Common myeloid progenitor, CD34-positive (primary cell): ENCODE measurements at regions not wholly inside any gene's neighbourhood (a gene's known extent, or its start where the extent isn't known, plus 50 kb on each side); places are given as distances from the start of the nearest gene placed in this dataset.

ENCODE experiments used
- CTCF ChIA-PET: fragments of 350-600 bp; sonication (Branson Sonifier 250); formaldehyde crosslinking; loops from one replicate; lab custom pipeline; 2021; ENCODE audit warnings: antibody characterized with exemption; lab: Charles Lee
- POLR2A ChIA-PET: fragments of 350-600 bp; sonication (Branson Sonifier 250); formaldehyde crosslinking; loops from one replicate; lab custom pipeline; 2021; ENCODE audit warnings: antibody characterized with exemption; lab: Charles Lee
- DNase-seq, 3 donors: peaks; one replicate each; pipeline versions ENCODE4 v3.0.0 to v3.0.0-alpha.2; 2013
- H3K27ac ChIP-seq, 2 experiments: 1 replicate in 1 of 2; 2 replicates in 1 of 2; pipeline ENCODE4 v1.7.0; 2013; ENCODE audit warnings: inconsistent platforms in 2 of 2, low read length in 2 of 2, mild to moderate bottlenecking in 2 of 2, low read depth in 1 of 2, moderate library complexity in 1 of 2; ENCODE audit not compliant: severe bottlenecking in 2 of 2, insufficient read depth in 1 of 2, poor library complexity in 1 of 2
- H3K27me3 ChIP-seq, 5 experiments: replicated peaks in 2 of 5; 1 replicate in 3 of 5; 2 replicates in 2 of 5; pipeline versions ENCODE4 v1.6.1 to v1.7.0; 2013; ENCODE audit warnings: low read length in 4 of 5, mild to moderate bottlenecking in 2 of 5, moderate library complexity in 2 of 5, inconsistent platforms in 1 of 5; ENCODE audit not compliant: insufficient read depth in 5 of 5, control insufficient read depth in 4 of 5
- H3K36me3 ChIP-seq, 4 experiments: 1 replicate in 2 of 4; 2 replicates in 2 of 4; pipeline versions ENCODE4 v1.6.1 to v1.7.0; 2013; ENCODE audit warnings: low read length in 3 of 4, control low read depth in 1 of 4, mild to moderate bottlenecking in 1 of 4; ENCODE audit not compliant: control insufficient read depth in 4 of 4, insufficient read depth in 4 of 4
- H3K4me1 ChIP-seq, 4 experiments: 1 replicate in 3 of 4; 2 replicates in 1 of 4; pipeline versions ENCODE4 v1.6.1 to v1.7.1; 2013; ENCODE audit warnings: low read length in 3 of 4, mild to moderate bottlenecking in 3 of 4, control low read depth in 1 of 4, inconsistent platforms in 1 of 4, moderate library complexity in 1 of 4; ENCODE audit not compliant: control insufficient read depth in 4 of 4, insufficient read depth in 4 of 4; ENCODE audit errors: control extremely low read depth in 1 of 4
- H3K4me3 ChIP-seq, 7 experiments: 1 replicate in 4 of 7; 2 replicates in 3 of 7; pipeline versions ENCODE4 v1.5.1 to v1.7.0; 2013; ENCODE audit warnings: mild to moderate bottlenecking in 7 of 7, low read length in 6 of 7, moderate library complexity in 6 of 7, inconsistent platforms in 2 of 7, low read depth in 2 of 7, control low read depth in 1 of 7; ENCODE audit not compliant: insufficient read depth in 4 of 7, control insufficient read depth in 1 of 7; ENCODE audit errors: extremely low read depth in 1 of 7
- H3K9me3 ChIP-seq, 5 experiments: 1 replicate in 4 of 5; 2 replicates in 1 of 5; pipeline versions ENCODE4 v1.6.1 to v1.7.1; 2013; ENCODE audit warnings: low read length in 4 of 5, mild to moderate bottlenecking in 2 of 5, inconsistent platforms in 1 of 5, low read depth in 1 of 5, moderate library complexity in 1 of 5; ENCODE audit not compliant: control insufficient read depth in 4 of 5, insufficient read depth in 2 of 5; ENCODE audit errors: control extremely low read depth in 1 of 5
- WGBS: methylation state at CpG from one replicate; pipeline ENCODE4 v1.1.5; 2013; ENCODE audit not compliant: insufficient coverage; 5-methylcytosine and 5-hydroxymethylcytosine counted together

DNA sequence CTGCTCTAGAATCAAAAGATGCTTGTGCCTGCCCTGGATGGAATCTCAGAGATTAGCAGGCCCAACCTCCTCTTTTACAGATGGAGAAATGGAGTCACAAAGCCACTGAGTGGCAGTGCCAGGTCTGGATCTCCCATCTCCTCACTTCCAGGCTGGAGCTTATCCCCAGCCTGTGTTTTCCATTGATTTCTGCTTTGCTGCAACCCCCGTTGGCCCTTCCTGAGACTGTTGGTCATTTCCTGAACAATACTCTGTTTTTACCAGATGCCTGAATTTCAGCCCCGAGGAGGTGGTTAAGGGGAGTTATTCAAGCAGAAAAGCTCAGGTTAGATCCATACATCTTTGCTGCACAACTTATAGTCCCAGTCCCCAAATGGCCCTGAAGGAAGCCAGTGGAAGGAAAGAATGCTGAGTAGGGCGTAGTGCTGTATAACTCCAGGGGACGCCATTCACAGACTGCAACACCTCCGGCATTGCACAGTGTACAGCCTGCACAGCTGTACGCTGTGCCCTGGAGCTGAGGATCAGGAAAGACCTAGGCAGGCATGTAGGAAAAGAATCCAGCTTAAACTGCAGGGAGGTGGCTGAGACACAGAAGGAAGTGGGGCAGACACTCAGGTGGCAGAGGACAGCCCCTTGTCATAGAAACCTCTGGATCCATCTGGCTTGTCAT lies 77.5 kb downstream of the RPLP1 start:
- WGBS, result 67% methylated on average over 4 of the region's 6 CpGs
- Histone ChIP-seq H3K9me3 (no peaks in the 10 kb centered on the region), H3K27ac (no peak overlapping the region), H3K27me3 (no peaks in the 10 kb centered on the region), H3K4me1 (no peaks in the 10 kb centered on the region), H3K4me3 (no peak overlapping the region), H3K36me3 (no peaks in the 10 kb centered on the region)
- ChIA-PET POLR2A (no interaction called here), CTCF (interaction anchor here (1.4 to 2.1 kb wide), 2 partner anchors 9 to 10 kb away, joined by 4 to 6 read pairs; no protein-coding TSS in a partner anchor)
- no peak for DNase-seq

DNA sequence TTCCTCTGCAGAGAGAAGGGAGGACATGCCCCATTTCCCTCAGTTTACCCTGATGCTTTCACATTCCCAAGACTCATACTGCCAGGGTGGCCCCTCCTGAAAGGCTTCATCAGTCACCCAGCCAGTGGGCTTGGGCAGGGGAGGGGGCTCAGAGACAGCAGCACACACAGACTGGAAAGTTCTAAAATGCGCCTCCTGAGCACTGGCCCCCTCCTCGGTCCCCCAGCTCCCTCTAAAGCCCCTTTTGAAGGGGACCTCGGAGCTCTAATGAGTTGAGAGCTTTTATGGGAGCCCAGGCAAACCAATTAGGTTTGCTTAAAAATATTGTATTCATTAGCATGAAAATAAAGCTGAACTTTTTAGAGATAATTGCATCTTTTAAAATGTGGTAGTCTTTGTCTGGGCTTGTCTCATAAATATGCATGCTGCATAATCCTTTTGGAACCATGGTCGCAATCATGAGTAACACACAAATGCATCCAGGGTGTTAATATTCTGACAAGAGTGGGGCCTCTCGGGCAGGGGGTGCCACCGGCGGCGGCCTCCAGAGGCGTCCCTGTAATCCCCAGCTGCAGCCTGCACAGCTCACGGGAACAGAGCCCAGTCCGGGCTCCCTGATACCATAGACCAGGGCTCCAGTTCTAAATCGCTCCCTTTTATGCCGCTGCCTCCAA lies 78.5 kb downstream of the RPLP1 start:
- no peak for DNase-seq
- H3K4me1 ChIP-seq, result no peaks in the 10 kb centered on the region
- POLR2A ChIA-PET, result no interaction called here
- H3K9me3 ChIP-seq, result no peaks in the 10 kb centered on the region
- no peak overlapping the region for H3K27ac ChIP-seq
- H3K36me3 ChIP-seq, result no peaks in the 10 kb centered on the region
- no peak overlapping the region for H3K4me3 ChIP-seq
- 97% methylated on average over 11 of the region's 13 CpGs for WGBS
- no peaks in the 10 kb centered on the region for H3K27me3 ChIP-seq
- CTCF ChIA-PET, result interaction anchor here (1.3 to 1.5 kb wide), 2 partner anchors 13 to 16 kb away, joined by 4 to 5 read pairs; no protein-coding TSS in a partner anchor

- CTCF ChIA-PET, result interaction anchor here (1.3 to 1.5 kb wide), 2 partner anchors 12 to 16 kb away, joined by 4 to 5 read pairs; no protein-coding TSS in a partner anchor
- POLR2A ChIA-PET, result no interaction called here
- H3K36me3 ChIP-seq, result no peaks in the 10 kb centered on the region
- H3K9me3 ChIP-seq, result no peaks in the 10 kb centered on the region
- no peaks in the 10 kb centered on the region for H3K27me3 ChIP-seq
- H3K27ac ChIP-seq, result no peak overlapping the region
- no peaks in the 10 kb centered on the region for H3K4me1 ChIP-seq
- no peak overlapping the region for H3K4me3 ChIP-seq
- DNase-seq, result no peak
- WGBS, result 100% methylated on average over 6 of the region's 6 CpGs
These were observed 79.0 kb downstream of the RPLP1 start for GRCh38 chr15:69531665-69532027.

DNA sequence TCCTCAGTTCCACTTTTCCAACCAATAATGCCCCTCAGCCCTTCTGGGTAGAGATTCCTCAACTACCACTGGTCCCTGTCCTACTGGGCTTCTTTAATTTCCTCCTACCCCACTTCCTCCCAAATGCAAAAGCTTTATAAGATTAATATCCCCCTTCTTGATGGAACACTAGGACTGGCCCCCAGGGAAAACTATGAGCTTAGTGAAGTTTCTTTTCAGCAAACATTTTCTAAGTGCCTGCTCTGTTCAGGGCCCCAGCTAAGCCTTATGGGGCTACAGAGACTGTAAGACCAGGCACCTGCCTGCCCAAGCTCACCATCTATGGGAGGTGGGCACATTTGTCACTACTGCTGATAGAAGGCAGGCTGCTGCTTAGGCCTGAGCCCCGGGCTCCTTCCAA lies 79.4 kb downstream of the RPLP1 start:
- Histone ChIP-seq H3K4me3 (no peak overlapping the region), H3K9me3 (no peaks in the 10 kb centered on the region), H3K27ac (no peak overlapping the region), H3K36me3 (no peaks in the 10 kb centered on the region), H3K4me1 (no peaks in the 10 kb centered on the region), H3K27me3 (no peaks in the 10 kb centered on the region)
- DNase-seq, result no peak
- ChIA-PET POLR2A (no interaction called here), CTCF (interaction anchor here (1.3 to 1.5 kb wide), 2 partner anchors 12 to 15 kb away, joined by 4 to 5 read pairs; no protein-coding TSS in a partner anchor)
- WGBS, result no CpG with 5 or more reads among the region's 1 CpG

DNA sequence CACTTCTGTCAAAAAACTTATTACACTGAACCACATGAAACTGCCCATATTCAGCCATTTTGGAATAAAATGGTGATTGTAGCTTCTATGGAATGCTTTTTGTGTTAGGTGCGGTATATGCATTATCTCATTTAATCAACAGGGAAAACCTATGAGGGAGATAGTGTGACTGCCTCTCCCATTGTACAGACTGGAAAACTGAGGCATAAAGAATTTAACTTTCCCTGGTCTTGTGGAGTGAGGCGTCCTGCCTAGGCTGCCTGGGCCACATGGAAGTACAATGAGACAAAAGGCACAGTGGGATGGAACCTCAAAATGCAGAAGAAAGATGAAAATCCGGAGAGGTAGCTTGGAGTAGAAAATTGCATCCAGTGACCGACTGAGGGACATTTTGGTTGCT lies 80.2 kb downstream of the RPLP1 start:
- Histone ChIP-seq H3K4me1 (no peaks in the 10 kb centered on the region), H3K4me3 (no peak overlapping the region), H3K9me3 (no peaks in the 10 kb centered on the region), H3K27ac (no peak overlapping the region), H3K36me3 (no peaks in the 10 kb centered on the region), H3K27me3 (no peaks in the 10 kb centered on the region)
- ChIA-PET CTCF (no interaction called here), POLR2A (no interaction called here)
- DNase-seq, result no peak
- WGBS, result 96% methylated on average over 3 of the region's 4 CpGs

DNA sequence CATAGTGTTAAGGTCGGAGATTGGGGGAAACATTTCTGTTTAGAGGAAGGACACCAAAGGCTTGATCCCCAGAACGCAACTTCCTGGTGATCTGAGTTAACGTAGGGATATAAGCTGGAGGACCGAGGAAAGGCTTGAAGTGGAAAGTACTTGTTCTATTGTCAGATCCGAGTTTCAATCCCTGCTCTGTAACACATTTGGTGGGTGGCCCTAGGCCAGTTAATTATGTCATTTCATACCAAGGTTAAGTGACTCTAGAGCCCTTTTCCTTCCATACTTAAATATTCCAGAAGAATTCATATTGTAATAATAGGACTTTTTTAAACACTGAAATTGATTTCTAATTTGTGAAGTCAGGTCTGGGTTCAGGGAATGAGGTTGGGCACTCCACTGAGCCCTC lies 80.9 kb downstream of the RPLP1 start:
- Histone ChIP-seq H3K27ac (no peak overlapping the region), H3K4me3 (no peak overlapping the region), H3K4me1 (no peaks in the 10 kb centered on the region), H3K9me3 (no peaks in the 10 kb centered on the region), H3K36me3 (no peaks in the 10 kb centered on the region), H3K27me3 (no peaks in the 10 kb centered on the region)
- ChIA-PET CTCF (no interaction called here), POLR2A (no interaction called here)
- DNase-seq, result no peak
- WGBS, result 100% methylated on average over 2 of the region's 5 CpGs

DNA sequence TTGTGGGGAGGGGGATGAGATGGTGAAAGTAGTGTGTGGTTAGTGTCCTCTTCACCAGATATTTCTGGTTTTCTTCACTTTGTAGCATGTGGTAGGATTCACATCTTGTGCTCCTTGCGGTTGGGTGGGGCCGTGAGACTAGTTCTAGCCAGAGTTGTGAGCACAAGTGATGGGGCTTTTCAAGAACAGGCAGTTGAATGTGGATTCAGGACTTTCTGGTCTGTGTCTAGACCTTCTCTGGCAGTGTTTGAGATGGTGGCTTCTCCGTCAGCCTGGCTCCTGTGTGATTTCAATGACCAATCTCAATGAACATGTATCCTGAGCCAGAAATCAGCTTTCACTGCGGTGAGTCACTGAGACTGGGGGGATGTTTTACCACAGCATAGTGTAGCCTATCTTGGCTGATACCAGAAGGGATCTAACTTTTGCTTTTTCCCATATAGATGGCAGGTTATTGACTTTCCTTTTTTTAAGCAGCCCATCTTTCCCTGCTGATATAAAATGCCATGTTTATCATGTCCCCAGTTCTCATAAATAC lies 82.6 kb downstream of the RPLP1 start:
- Histone ChIP-seq H3K9me3 (no peaks in the 10 kb centered on the region), H3K4me3 (no peak overlapping the region), H3K36me3 (no peaks in the 10 kb centered on the region), H3K4me1 (no peaks in the 10 kb centered on the region), H3K27me3 (no peaks in the 10 kb centered on the region), H3K27ac (no peak overlapping the region)
- WGBS, result 96% methylated on average over 3 of the region's 4 CpGs
- DNase-seq, result peak in 1 of 3 donors; percentile 8
- CTCF ChIA-PET, result interaction anchor here (0.7 to 1.2 kb wide), 3 partner anchors 8 to 23 kb away, joined by 3 read pairs; no protein-coding TSS in a partner anchor
- POLR2A ChIA-PET, result no interaction called here
